ENCODE measurements at regions not wholly inside any gene's neighbourhood (a gene's known extent, or its start where the extent isn't known, plus 50 kb on each side); places are given as distances from the start of the nearest gene placed in this dataset.

DNA sequence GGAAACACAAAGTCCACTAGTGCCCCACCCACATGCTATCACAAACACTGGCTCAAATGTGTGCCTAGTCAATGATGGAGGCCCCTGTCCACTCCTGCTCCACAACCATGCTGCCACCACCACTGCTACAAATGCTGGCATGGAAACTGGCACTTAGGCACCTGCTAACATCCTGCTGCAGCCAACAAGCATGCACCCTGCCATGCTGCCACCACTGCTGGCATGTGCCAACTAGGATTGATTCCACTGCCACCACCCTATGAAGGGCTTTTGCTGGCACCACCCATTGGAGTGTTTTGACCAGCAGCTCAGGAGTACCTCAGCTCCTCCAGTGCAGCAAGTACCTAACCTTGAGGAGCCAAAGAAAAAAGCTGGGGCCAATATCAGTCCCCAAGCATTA is 236.6 kb downstream of the CCDC59 start:
- DNase-seq: no peak
- Histone ChIP-seq H3K36me3 (no peaks in the 10 kb centered on the region), H3K4me1 (no peaks in the 10 kb centered on the region), H3K4me3 (replicated peaks in 1 of 3) (no peak overlapping the region), H3K27me3 (no peaks in the 10 kb centered on the region), H3K27ac (no peak overlapping the region), H3K9me3 (no peaks in the 10 kb centered on the region)
- TF ChIP-seq, protein P1, sequence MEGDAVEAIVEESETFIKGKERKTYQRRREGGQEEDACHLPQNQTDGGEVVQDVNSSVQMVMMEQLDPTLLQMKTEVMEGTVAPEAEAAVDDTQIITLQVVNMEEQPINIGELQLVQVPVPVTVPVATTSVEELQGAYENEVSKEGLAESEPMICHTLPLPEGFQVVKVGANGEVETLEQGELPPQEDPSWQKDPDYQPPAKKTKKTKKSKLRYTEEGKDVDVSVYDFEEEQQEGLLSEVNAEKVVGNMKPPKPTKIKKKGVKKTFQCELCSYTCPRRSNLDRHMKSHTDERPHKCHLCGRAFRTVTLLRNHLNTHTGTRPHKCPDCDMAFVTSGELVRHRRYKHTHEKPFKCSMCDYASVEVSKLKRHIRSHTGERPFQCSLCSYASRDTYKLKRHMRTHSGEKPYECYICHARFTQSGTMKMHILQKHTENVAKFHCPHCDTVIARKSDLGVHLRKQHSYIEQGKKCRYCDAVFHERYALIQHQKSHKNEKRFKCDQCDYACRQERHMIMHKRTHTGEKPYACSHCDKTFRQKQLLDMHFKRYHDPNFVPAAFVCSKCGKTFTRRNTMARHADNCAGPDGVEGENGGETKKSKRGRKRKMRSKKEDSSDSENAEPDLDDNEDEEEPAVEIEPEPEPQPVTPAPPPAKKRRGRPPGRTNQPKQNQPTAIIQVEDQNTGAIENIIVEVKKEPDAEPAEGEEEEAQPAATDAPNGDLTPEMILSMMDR (IDR thresholded peaks at IDR 0.05): no peak
- TF ChIP-seq POLR2A (IDR thresholded peaks at IDR 0.05): no peak
- intact Hi-C loops (cut with DNase I): no loop called here

DNA sequence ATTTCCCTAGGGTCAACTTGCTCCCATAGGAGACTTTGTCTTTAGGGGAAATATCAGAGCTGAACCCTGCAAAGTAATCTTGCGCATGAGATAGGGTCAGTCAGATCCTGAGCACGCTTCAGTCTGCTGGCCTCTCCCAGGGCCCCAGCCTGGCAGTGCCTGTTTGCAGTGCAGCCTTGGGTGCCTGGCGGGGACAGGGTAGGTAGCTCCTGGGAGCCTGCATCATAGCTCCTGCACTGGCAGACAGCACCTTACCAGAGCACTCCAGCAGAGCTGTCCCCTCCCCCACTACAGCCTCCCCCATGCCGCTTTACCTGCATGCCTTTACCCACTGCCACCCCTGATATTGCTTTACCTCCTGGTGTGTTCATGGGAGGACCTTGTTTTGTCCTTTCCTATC is 237.3 kb downstream of the CCDC59 start:
- DNase-seq: no peak
- no peak overlapping the region for H3K27ac ChIP-seq
- intact Hi-C loops (cut with DNase I): no loop called here
- H3K27me3 ChIP-seq: no peaks in the 10 kb centered on the region
- no peak overlapping the region for H3K4me3 ChIP-seq (replicated peaks in 1 of 3)
- no peak for TF ChIP-seq POLR2A (IDR thresholded peaks at IDR 0.05)
- TF ChIP-seq, protein P1 (IDR thresholded peaks at IDR 0.05): no peak
- no peaks in the 10 kb centered on the region for H3K36me3 ChIP-seq
- no peaks in the 10 kb centered on the region for H3K9me3 ChIP-seq
- no peaks in the 10 kb centered on the region for H3K4me1 ChIP-seq
- WGBS, 2 donors: 89 to 94% methylated on average over 2 to 4 of the region's 4 CpGs

DNA sequence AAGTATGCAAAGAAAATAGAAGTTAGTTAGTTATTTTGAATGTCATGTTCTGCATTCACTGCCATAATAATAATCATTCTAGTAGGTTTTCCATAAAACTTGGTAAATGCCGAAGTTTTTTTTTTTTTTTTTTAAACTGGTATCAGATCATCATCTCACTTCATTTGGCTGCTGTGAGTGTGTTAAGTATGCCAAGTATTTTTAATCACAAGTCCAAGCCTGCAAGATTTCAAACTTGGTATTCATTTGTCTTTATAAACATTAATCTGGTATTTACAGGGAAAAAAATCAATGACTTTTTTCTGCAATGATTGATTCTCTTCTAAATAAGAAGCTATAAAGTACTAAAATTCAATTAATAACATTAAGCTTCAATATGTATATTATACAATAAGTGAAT is 248.9 kb downstream of the CCDC59 start:
- DNase-seq: no peak
- intact Hi-C loops (cut with DNase I): no loop called here
- H3K9me3 ChIP-seq: no peaks in the 10 kb centered on the region
- no peak overlapping the region for H3K27ac ChIP-seq
- H3K4me1 ChIP-seq: no peaks in the 10 kb centered on the region
- WGBS, 2 donors: 92 to 94% methylated on average over 1 of the region's 1 CpG
- no peak overlapping the region for H3K4me3 ChIP-seq (replicated peaks in 1 of 3)
- TF ChIP-seq, protein P1 (IDR thresholded peaks at IDR 0.05): no peak
- no peaks in the 10 kb centered on the region for H3K36me3 ChIP-seq
- no peaks in the 10 kb centered on the region for H3K27me3 ChIP-seq

DNA sequence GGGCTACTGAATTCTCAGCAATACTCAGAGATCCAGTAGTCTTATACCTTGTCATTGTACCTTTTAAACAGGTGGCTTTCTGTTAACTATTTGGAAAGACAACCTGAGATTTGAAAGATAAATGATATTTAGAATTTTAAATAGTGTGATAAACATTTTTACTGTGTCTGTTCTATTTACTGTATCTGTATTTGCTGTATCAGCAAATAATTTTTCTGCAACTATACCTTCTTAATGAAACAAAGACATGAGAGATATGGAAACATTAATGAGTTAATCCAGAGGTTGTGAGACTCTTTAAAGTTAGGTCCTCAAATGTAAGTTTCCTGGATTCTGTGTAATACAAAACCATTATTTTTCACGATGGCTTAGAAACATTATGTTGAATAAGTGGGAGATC is 249.6 kb downstream of the CCDC59 start:
- Histone ChIP-seq H3K27ac (no peak overlapping the region), H3K4me1 (no peaks in the 10 kb centered on the region), H3K27me3 (no peaks in the 10 kb centered on the region), H3K36me3 (no peaks in the 10 kb centered on the region), H3K4me3 (replicated peaks in 1 of 3) (no peak overlapping the region), H3K9me3 (no peaks in the 10 kb centered on the region)
- TF ChIP-seq, protein P1 (IDR thresholded peaks at IDR 0.05): no peak
- intact Hi-C loops (cut with DNase I): no loop called here
- no peak for DNase-seq
- WGBS, 2 donors: 76 to 81% methylated on average over 1 of the region's 1 CpG

DNA sequence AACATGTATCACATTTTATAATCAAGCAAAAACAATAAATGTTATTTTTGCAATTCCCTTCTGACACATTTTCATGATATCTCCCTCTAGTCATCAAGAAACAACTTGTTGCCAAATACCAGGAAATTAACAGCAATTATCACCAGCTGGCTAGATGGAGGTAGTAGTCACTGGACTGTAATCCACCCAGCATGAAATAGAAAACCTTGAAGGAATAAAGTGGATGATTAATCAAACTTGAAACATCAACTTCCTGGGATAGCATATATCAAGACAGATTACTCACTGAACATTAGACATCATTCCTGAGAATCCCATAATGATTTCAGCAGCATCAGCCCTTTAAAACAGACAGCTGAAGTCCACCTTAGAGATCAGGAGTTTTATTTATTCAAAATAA is 259.0 kb downstream of the CCDC59 start:
- DNase-seq: no peak
- no peaks in the 10 kb centered on the region for H3K4me1 ChIP-seq
- no peak overlapping the region for H3K27ac ChIP-seq
- TF ChIP-seq, protein P1 (IDR thresholded peaks at IDR 0.05): no peak
- TF ChIP-seq POLR2A (IDR thresholded peaks at IDR 0.05): no peak
- H3K27me3 ChIP-seq: no peaks in the 10 kb centered on the region
- no peaks in the 10 kb centered on the region for H3K9me3 ChIP-seq
- intact Hi-C loops (cut with DNase I): no loop called here
- no peak overlapping the region for H3K4me3 ChIP-seq (replicated peaks in 1 of 3)
- H3K36me3 ChIP-seq: no peaks in the 10 kb centered on the region

Measured in thyroid gland (tissue), 4 donors.